Sigmoid colon (tissue), 6 donors: ENCODE measurements at regions not wholly inside any gene's neighbourhood (a gene's known extent, or its start where the extent isn't known, plus 50 kb on each side); places are given as distances from the start of the nearest gene placed in this dataset.

Source experiments
- DNase-seq: peaks from one replicate; pipeline ENCODE4 v3.0.0-alpha.2; 2019
- H3K27ac ChIP-seq, 4 donors: fragments of 200-600 bp; sonication (generic); one replicate each; pipeline ENCODE4 v1.5.1; 2016 to 2019; ENCODE audit warnings: mild to moderate bottlenecking in 1 of 4
- H3K27me3 ChIP-seq, 3 donors: fragments of 200-600 bp; sonication (generic); one replicate each; pipeline ENCODE4 v1.5.1; 2019; ENCODE audit warnings: mild to moderate bottlenecking in 1 of 3
- H3K36me3 ChIP-seq, 4 donors: fragments of 200-600 bp; sonication (generic); one replicate each; pipeline ENCODE4 v1.5.1; 2016 to 2019
- H3K4me1 ChIP-seq, 4 donors: fragments of 200-600 bp; sonication (generic); one replicate each; pipeline ENCODE4 v1.5.1; 2017 to 2019
- H3K4me3 ChIP-seq, 4 donors: fragments of 200-600 bp; sonication (generic); one replicate each; pipeline ENCODE4 v1.5.1; 2017 to 2019; ENCODE audit warnings: mild to moderate bottlenecking in 2 of 4, moderate library complexity in 1 of 4
- H3K9me3 ChIP-seq, 4 donors: fragments of 200-600 bp in 3 of 4; sonication (generic) in 3 of 4; one replicate each; pipeline versions ENCODE4 v1.5.1 to v1.6.1; 2013 to 2019
- EP300 ChIP-seq, 4 donors: sonication (generic); formaldehyde crosslinking; IDR thresholded peaks; one replicate each; pipeline ENCODE4 v1.6.1; 2017; ENCODE audit warnings: antibody characterized with exemption in 4 of 4
- POLR2A ChIP-seq, 2 donors: fragments of 450-650 bp; IDR thresholded peaks; one replicate each; pipeline ENCODE4 v1.6.1; 2016; ENCODE audit warnings: antibody characterized with exemption in 2 of 2, mild to moderate bottlenecking in 2 of 2, moderate library complexity in 2 of 2
- POLR2AphosphoS5 ChIP-seq, 4 donors: sonication (generic); formaldehyde crosslinking; IDR thresholded peaks; one replicate each; pipeline ENCODE4 v1.6.1; 2017; ENCODE audit warnings: antibody characterized with exemption in 4 of 4
- WGBS, 2 donors: extraction: QIAGEN DNeasy Blood & Tissue Kit; methylation state at CpG; one replicate each; pipeline ENCODE4 v1.1.7; 2013; 5-methylcytosine and 5-hydroxymethylcytosine counted together
- intact Hi-C: fragments of 100-400 bp; cut with DNase I; formaldehyde crosslinking; loops from one replicate; pipeline ENCODE4 v1.15.1; 2023
- TF ChIP-seq, protein P1 (sequence below), 4 experiments: fragments of 450-650 bp in 3 of 4; fragments of 200-600 bp in 1 of 4; IDR thresholded peaks; one replicate each; pipeline ENCODE4 v1.5.1; 2016 to 2019; ENCODE audit warnings: antibody characterized with exemption in 4 of 4, mild to moderate bottlenecking in 3 of 4, moderate library complexity in 2 of 4
- donor health status: healthy with polysubstance abuse.
- donor health status: healthy.

GRCh38 chr12:98422359-98422758 is 93.0 kb upstream of the TMPO start:
- DNase-seq = no peak
- H3K36me3 ChIP-seq = no peaks in the 10 kb centered on the region
- H3K4me1 ChIP-seq = peaks cover 0 to 38% (median 28%) of the 10 kb centered on the region in 4 donors
- 87 to 92% methylated on average over 11 of the region's 11 CpGs for WGBS, 2 donors
- intact Hi-C loops = no loop called here
- TF ChIP-seq POLR2A (IDR thresholded peaks at IDR 0.05) (no peak), EP300 (IDR thresholded peaks at IDR 0.05) (no peak), POLR2AphosphoS5 (IDR thresholded peaks at IDR 0.05) (no peak)
- TF ChIP-seq, protein P1, sequence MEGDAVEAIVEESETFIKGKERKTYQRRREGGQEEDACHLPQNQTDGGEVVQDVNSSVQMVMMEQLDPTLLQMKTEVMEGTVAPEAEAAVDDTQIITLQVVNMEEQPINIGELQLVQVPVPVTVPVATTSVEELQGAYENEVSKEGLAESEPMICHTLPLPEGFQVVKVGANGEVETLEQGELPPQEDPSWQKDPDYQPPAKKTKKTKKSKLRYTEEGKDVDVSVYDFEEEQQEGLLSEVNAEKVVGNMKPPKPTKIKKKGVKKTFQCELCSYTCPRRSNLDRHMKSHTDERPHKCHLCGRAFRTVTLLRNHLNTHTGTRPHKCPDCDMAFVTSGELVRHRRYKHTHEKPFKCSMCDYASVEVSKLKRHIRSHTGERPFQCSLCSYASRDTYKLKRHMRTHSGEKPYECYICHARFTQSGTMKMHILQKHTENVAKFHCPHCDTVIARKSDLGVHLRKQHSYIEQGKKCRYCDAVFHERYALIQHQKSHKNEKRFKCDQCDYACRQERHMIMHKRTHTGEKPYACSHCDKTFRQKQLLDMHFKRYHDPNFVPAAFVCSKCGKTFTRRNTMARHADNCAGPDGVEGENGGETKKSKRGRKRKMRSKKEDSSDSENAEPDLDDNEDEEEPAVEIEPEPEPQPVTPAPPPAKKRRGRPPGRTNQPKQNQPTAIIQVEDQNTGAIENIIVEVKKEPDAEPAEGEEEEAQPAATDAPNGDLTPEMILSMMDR (IDR thresholded peaks at IDR 0.05) = no peak
- no peaks in the 10 kb centered on the region for H3K27me3 ChIP-seq
- no peaks in the 10 kb centered on the region for H3K9me3 ChIP-seq
- no peak overlapping the region for H3K27ac ChIP-seq
- no peak overlapping the region for H3K4me3 ChIP-seq

DNA sequence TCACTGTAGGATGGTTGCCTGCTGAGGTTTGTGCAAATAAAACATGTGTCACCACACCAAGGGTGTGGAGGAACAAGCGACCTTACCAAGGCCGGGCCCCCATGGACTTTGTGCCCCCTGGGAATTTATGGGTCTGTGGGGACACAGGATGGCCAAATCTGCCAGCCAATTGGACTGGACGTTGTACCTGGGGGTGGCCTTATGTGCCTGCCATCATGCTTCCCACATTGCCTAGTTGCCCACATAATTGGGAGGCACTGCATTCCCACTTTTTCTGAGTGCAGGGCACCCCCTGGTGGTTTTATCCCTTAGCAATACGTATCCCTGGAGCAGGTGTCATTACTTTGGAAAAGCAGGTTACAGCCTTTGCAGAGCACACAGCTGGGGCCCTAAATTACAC is 92.6 kb upstream of the TMPO start:
- Histone ChIP-seq H3K4me1 (peaks cover 0 to 38% (median 28%) of the 10 kb centered on the region in 4 donors), H3K27ac (no peak overlapping the region), H3K9me3 (no peaks in the 10 kb centered on the region), H3K27me3 (no peaks in the 10 kb centered on the region), H3K36me3 (no peaks in the 10 kb centered on the region), H3K4me3 (no peak overlapping the region)
- 19 to 63% methylated on average over 4 of the region's 4 CpGs for WGBS, 2 donors
- intact Hi-C loops = no loop called here
- no peak for DNase-seq
- no peak for TF ChIP-seq POLR2AphosphoS5 (IDR thresholded peaks at IDR 0.05)
- TF ChIP-seq POLR2A (IDR thresholded peaks at IDR 0.05) = no peak
- TF ChIP-seq EP300 (IDR thresholded peaks at IDR 0.05) = no peak
- TF ChIP-seq, protein P1 (IDR thresholded peaks at IDR 0.05) = no peak

- DNase-seq = no peak
- intact Hi-C loops = loop anchor here (2.0 kb wide), 1 partner anchor 91 kb away; the partner anchor contains the start of gene TMPO
- Histone ChIP-seq H3K27ac (no peak overlapping the region), H3K27me3 (no peaks in the 10 kb centered on the region), H3K36me3 (no peaks in the 10 kb centered on the region), H3K4me1 (peaks cover 0 to 27% (median 19%) of the 10 kb centered on the region in 4 donors), H3K4me3 (no peak overlapping the region), H3K9me3 (no peaks in the 10 kb centered on the region)
- TF ChIP-seq, protein P1 (IDR thresholded peaks at IDR 0.05) = no peak
- TF ChIP-seq POLR2A (IDR thresholded peaks at IDR 0.05) (no peak), POLR2AphosphoS5 (IDR thresholded peaks at IDR 0.05) (no peak)
- WGBS, 2 donors = 68 to 71% methylated on average over 2 of the region's 2 CpGs
Measured at GRCh38 chr12:98423963-98424362, 91.4 kb upstream of the TMPO start.

- TF ChIP-seq POLR2AphosphoS5 (IDR thresholded peaks at IDR 0.05) (no peak), EP300 (IDR thresholded peaks at IDR 0.05) (no peak), POLR2A (IDR thresholded peaks at IDR 0.05) (no peak)
- TF ChIP-seq, protein P1 (IDR thresholded peaks at IDR 0.05) = peak; percentile 23 to 74 (median 56)
- WGBS, 2 donors = 10 to 20% methylated on average over 9 of the region's 9 CpGs
- no peak for DNase-seq
- no peaks in the 10 kb centered on the region for H3K27me3 ChIP-seq
- no peak overlapping the region for H3K27ac ChIP-seq
- H3K9me3 ChIP-seq = no peaks in the 10 kb centered on the region
- H3K4me3 ChIP-seq = no peak overlapping the region
- intact Hi-C loops = loop anchor here (2.0 kb wide), 1 partner anchor 90 kb away; the partner anchor contains the start of gene TMPO
- H3K4me1 ChIP-seq = peaks cover 0 to 18% (median 10%) of the 10 kb centered on the region in 4 donors
- H3K36me3 ChIP-seq = no peaks in the 10 kb centered on the region
Measured at GRCh38 chr12:98424726-98425401, 90.5 kb upstream of the TMPO start.
